ENCODE measurements at regions not wholly inside any gene's neighbourhood (a gene's known extent, or its start where the extent isn't known, plus 50 kb on each side); places are given as distances from the start of the nearest gene placed in this dataset.

- TF ChIP-seq ZNF331 (CRISPR knock-in tag; IDR thresholded peaks at IDR 0.05; ENCODE audit: low read depth) (no peak), ETS1 (IDR thresholded peaks at IDR 0.05) (no peak), REST (IDR thresholded peaks at IDR 0.05; ENCODE audit: unreplicated experiment) (no peak), JUNB (IDR thresholded peaks at IDR 0.05; ENCODE audit: unreplicated experiment) (no peak), EZH2phosphoT487 (IDR thresholded peaks at IDR 0.05; ENCODE audit: unreplicated experiment) (no peak)
Measured at GRCh38 chr7:159195946-159196345, 51.3 kb upstream of the VIPR2 start (continued).

All from GM23338 (cell line).